ENCODE measurements at regions not wholly inside any gene's neighbourhood (a gene's known extent, or its start where the extent isn't known, plus 50 kb on each side); places are given as distances from the start of the nearest gene placed in this dataset.

DNA sequence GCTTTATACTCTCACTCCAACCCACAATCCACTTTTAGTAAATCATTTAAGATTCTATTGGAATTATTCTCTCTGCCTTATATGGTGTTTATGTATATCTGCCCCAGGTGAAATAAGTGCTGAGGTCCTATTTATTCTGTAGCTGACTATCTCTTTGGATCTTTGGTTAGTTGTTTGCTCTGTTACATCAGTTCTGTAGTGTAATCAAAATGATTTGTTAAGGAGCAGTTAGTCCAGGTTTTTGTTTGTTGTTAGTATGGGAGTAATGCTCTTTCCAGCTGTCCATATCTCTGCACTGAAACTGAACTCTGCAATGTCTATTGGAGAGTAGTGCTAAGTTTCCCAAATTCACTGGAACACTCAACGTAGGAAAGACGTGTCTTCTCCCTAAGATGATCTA, 615.8 kb downstream of the SNAPC1 start:
- no peak for DNase-seq (ENCODE audit: low read depth, low spot score)

DNA sequence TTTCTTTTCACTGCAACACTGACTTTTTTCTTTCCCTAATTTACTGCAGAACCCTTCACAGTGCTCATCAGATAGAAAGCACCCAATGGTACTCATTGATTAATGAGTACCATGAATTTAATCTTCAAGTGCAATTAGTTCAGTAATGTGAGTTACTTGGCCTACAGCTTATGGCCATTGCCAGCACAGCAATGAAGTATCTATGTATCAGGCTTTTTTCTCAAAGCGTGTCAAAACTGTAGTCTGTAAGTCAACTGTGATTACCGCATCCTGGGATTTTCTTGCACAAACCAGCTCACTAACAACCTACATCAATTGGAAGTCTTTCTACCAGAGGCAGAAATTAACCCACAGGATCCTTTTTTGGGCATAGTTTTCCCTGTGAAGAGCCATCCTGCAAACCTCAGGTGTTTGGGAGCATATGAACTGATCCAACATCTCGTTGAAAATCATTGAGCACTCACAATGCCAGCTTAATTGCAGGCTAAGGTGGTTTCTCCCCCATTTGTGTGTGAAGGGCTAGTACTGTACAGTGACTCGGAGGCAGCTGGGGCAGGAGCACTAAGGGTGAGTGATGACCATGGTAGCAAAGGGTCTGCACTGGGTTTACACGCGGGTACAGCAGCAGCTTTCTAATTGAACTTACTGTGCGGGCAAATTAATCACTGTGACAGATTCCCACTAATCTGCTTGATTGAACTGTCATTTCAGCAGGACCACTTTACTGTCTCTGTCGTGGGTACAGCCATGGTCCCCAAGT, 619.3 kb downstream of the SNAPC1 start:
- no peak for DNase-seq (ENCODE audit: low read depth, low spot score)

GRCh38 chr14:62409169-62409568, 636.1 kb downstream of the KCNH5 start:
- no peak for DNase-seq (ENCODE audit: low read depth, low spot score)

DNA sequence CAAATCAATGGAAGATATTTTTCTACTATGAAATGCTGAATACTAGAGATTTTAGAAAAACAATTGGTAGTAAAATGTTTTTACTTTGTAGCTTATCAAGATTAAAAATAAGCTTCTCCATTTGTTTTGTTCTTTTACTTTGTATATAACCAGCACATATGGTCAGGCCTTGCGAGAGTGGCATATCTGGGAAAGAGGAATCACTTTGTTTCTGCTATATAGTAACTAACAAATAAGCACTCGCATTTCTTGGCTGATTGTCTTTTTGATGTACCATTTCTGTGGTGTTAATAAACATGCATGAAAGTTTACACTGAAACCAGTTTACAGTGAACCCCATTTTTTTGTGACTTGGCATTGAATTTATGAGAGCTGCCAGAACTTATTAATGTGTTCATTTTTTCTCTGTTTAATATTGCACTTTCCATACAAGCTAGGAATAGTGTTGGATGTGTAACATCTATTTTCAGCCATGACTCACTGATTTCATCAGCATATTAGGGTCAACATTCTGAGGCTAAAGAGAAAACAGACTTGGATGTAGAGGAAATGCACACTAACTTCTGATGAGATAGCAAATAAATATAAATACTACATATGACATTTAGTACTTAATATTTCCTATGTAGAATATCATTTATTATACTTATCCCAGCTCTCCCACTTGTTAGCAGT, 635.5 kb downstream of the KCNH5 start:
- DNase-seq (ENCODE audit: low read depth, low spot score): no peak

DNA sequence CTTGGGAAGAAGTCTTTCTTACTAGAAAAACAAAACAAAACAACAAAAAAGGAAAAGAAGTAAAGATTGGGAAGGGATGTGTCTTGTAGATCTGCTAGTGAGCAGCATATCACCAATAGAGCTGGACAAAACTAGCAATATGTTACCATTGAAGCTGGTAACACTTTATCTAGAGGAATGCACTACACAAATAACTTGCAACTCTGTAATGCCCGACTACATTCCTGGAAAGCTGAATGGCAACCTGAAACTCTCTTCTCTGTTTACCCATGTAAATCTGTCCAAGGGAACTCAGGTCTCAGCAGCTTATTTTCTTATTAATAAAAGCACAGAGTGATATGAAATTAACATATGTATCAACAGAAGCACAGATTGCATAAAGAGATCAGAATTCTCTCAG, 624.4 kb downstream of the KCNH5 start:
- DNase-seq (ENCODE audit: low read depth, low spot score): no peak

- no peak for DNase-seq (ENCODE audit: low read depth, low spot score)
Measured at GRCh38 chr14:62428429-62429203, 616.6 kb downstream of the KCNH5 start.

DNA sequence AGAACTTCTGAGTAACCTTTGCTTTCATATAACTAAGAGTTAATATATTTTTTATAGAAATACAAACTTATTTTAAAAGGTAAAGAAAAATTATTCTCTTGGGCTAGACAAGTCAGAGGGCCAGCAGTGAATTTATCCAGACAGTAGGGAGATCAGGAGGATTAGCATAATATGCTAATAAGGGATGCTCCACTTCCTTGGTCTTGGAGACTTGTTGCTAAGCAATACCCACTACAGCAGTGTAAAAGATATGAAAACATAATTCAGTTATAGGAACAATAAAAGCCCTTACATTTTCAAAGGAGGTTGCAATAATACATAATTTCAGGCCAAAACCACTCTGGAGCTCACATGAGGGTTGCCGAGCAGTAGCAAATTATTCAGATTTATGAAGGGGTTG, 615.6 kb downstream of the KCNH5 start:
- no peak for DNase-seq (ENCODE audit: low read depth, low spot score)

GRCh38 chr14:62431496-62431895, 613.8 kb downstream of the KCNH5 start:
- DNase-seq (ENCODE audit: low read depth, low spot score): no peak

GRCh38 chr14:62432955-62433354, 612.3 kb downstream of the KCNH5 start:
- no peak for DNase-seq (ENCODE audit: low read depth, low spot score)

GRCh38 chr14:62436261-62436660, 609.0 kb downstream of the KCNH5 start:
- DNase-seq (ENCODE audit: low read depth, low spot score): no peak

DNA sequence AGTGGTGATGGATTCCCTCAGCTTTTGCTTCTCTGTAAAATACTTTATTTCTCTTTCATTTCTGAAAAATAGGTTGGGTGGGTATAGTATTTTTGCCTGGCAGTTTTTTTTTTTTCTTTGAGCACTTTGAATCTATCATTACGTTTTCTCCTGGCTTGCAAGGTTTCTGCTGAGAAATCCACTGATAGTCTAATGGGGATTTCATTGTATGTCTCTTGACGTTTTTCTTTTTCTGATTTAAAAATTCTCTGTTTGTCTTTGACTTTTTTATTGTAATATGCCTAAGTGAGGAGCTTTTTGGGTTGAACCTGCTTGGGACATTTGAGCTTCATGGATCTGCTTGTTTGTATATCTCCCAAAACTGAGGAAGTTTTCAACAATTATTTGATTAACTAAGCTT, 606.0 kb downstream of the KCNH5 start:
- DNase-seq (ENCODE audit: low read depth, low spot score): no peak

- DNase-seq (ENCODE audit: low read depth, low spot score): no peak
Measured at GRCh38 chr14:62443796-62444195, 601.5 kb downstream of the KCNH5 start.

GRCh38 chr14:62445570-62445969, 599.7 kb downstream of the KCNH5 start:
- no peak for DNase-seq (ENCODE audit: low read depth, low spot score)

- DNase-seq (ENCODE audit: low read depth, low spot score): no peak
Measured at GRCh38 chr14:62451221-62451620, 594.0 kb downstream of the KCNH5 start.

DNA sequence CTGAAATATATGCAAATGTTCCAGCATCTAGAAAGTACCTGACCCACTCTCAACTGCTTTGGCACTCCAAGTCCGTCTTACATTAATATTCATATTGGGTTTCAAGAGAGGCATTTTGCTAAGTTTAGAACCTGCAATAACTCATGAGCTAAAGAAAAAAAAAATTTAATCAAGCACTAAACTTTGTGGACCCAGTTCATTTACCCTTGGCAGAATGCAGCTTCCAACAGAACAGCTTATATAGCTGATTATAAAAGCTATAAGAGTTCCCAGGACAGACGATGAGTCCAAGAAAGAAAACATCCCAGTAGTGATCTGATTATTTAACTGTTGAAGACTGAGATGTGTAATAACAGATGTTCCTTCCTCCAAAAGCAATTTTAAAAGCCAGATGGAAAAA, 592.0 kb downstream of the KCNH5 start:
- no peak for DNase-seq (ENCODE audit: low read depth, low spot score)

DNA sequence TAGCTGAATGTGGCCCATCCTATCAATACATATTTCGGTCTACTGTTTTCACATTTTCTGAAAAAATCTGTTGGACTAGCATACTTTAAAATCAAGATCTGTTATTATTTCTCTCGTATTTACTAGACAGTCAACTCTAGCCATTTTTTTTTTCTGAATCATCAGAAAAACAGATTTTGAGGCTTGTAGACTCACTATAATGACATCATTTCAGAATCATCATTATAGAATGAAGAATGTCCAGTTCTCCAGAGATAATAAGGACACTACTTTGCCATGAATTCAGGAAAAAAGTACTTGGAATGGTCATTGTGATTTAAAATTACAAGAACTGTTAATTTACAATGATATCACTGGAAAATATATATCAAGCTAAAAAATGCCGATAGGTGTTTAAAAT, 589.8 kb downstream of the KCNH5 start:
- no peak for DNase-seq (ENCODE audit: low read depth, low spot score)

GRCh38 chr14:62462988-62463387, 582.3 kb downstream of the KCNH5 start:
- DNase-seq (ENCODE audit: low read depth, low spot score): no peak

- no peak for DNase-seq (ENCODE audit: low read depth, low spot score)
Measured at GRCh38 chr14:62468946-62469345, 576.3 kb downstream of the KCNH5 start.

- no peak for DNase-seq (ENCODE audit: low read depth, low spot score)
Measured at GRCh38 chr14:62470935-62471334, 574.3 kb downstream of the KCNH5 start.

DNA sequence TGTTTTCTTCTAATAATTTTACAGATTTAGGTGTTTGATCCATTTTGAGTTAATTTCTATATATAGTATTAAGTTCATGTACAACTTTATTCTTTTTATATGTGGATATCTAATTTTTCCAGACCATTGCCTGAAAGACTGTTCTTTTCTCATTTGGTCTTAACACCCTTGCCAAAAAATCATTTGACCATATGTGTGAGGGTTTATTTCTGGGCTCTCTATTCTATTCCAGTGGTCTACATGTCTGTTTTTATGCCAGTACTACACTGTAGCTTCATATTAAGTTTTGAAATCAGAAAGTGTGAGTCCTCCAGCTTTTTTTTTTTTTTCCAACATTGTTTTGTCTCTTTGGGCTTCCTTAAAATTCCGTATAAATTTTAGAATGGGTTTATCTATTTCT, 554.1 kb downstream of the KCNH5 start:
- no peak for DNase-seq (ENCODE audit: low read depth, low spot score)

- no peak for DNase-seq (ENCODE audit: low read depth, low spot score)
Measured at GRCh38 chr14:62497708-62498107, 547.5 kb downstream of the KCNH5 start.

DNA sequence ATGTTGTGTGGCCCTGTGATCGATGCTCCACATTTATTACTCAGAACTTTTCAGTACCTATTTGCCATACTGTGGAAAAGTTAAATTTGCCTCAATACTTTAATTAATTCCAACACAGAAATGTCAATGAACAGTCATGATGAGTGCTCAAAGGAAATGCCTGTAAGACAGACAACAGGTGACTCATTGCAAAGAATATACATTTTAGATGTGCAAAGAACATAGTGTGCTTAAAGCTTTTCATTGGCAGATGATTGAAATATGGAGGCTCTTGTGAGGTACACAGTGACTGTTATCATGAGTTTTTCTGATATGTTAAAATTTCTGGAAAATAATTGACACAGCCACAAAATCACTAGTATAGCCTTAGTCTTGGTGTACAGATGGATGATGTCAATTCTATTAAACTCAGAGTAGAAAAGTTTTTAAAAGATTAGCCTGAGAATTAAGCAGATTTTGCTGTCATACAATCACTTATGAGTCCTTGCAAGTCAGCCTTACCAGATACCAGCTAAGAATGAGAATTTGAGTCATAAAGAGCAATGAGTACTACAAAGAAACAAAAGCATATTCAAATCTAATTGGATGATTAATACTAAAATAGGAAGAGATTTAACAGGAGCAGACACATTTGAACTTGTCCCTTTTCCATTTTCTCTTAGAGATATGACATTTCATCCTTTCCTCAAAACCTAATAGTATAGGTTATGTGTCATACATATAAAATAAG, 544.1 kb downstream of the KCNH5 start:
- no peak for DNase-seq (ENCODE audit: low read depth, low spot score)

Measured in brain pericyte (primary cell).